ENCODE measurements at regions not wholly inside any gene's neighbourhood (a gene's known extent, or its start where the extent isn't known, plus 50 kb on each side); places are given as distances from the start of the nearest gene placed in this dataset.

GRCh38 chr4:111483375-111484169 lies 661.7 kb upstream of the FAM241A start:
- H3K27me3 ChIP-seq (ENCODE audit: insufficient read depth, low read depth, severe bottlenecking) = peaks cover 25% of the 10 kb centered on the region
- H3K4me3 ChIP-seq (ENCODE audit: low read depth, low read length) = no peak overlapping the region
- no peak for TF ChIP-seq CTCF (IDR thresholded peaks at IDR 0.05; ENCODE audit: low read depth, low read length)
- DNase-seq = peak; percentile 6
- no peak overlapping the region for H3K27ac ChIP-seq
- no peaks in the 10 kb centered on the region for H3K36me3 ChIP-seq
- no peaks in the 10 kb centered on the region for H3K9me3 ChIP-seq (ENCODE audit: severe bottlenecking)

- no peak for DNase-seq
- Histone ChIP-seq H3K9me3 (ENCODE audit: severe bottlenecking) (no peaks in the 10 kb centered on the region), H3K27ac (no peak overlapping the region), H3K27me3 (ENCODE audit: insufficient read depth, low read depth, severe bottlenecking) (peaks cover 11% of the 10 kb centered on the region), H3K4me3 (ENCODE audit: low read depth, low read length) (no peak overlapping the region), H3K36me3 (no peaks in the 10 kb centered on the region)
- no peak for TF ChIP-seq CTCF (IDR thresholded peaks at IDR 0.05; ENCODE audit: low read depth, low read length)
Observed at GRCh38 chr4:111492496-111492895, 652.8 kb upstream of the FAM241A start.

- Histone ChIP-seq H3K27ac (no peak overlapping the region), H3K36me3 (no peaks in the 10 kb centered on the region), H3K9me3 (ENCODE audit: severe bottlenecking) (no peaks in the 10 kb centered on the region), H3K27me3 (ENCODE audit: insufficient read depth, low read depth, severe bottlenecking) (peaks cover 10% of the 10 kb centered on the region), H3K4me3 (ENCODE audit: low read depth, low read length) (no peak overlapping the region)
- no peak for TF ChIP-seq CTCF (IDR thresholded peaks at IDR 0.05; ENCODE audit: low read depth, low read length)
- DNase-seq = no peak
Observed at GRCh38 chr4:111494471-111494870, 650.8 kb upstream of the FAM241A start.

- Histone ChIP-seq H3K4me3 (ENCODE audit: low read depth, low read length) (no peak overlapping the region), H3K27me3 (ENCODE audit: insufficient read depth, low read depth, severe bottlenecking) (peaks cover 14% of the 10 kb centered on the region), H3K27ac (no peak overlapping the region), H3K36me3 (no peaks in the 10 kb centered on the region), H3K9me3 (ENCODE audit: severe bottlenecking) (no peaks in the 10 kb centered on the region)
- no peak for TF ChIP-seq CTCF (IDR thresholded peaks at IDR 0.05; ENCODE audit: low read depth, low read length)
- no peak for DNase-seq
Observed at GRCh38 chr4:111494971-111495370, 650.3 kb upstream of the FAM241A start.

GRCh38 chr4:111499291-111499690 lies 646.0 kb upstream of the FAM241A start:
- Histone ChIP-seq H3K27me3 (ENCODE audit: insufficient read depth, low read depth, severe bottlenecking) (peaks cover 20% of the 10 kb centered on the region), H3K9me3 (ENCODE audit: severe bottlenecking) (no peaks in the 10 kb centered on the region), H3K36me3 (no peaks in the 10 kb centered on the region), H3K27ac (no peak overlapping the region), H3K4me3 (ENCODE audit: low read depth, low read length) (no peak overlapping the region)
- TF ChIP-seq CTCF (IDR thresholded peaks at IDR 0.05; ENCODE audit: low read depth, low read length) = no peak
- no peak for DNase-seq

GRCh38 chr4:111499706-111500105 lies 645.5 kb upstream of the FAM241A start:
- no peak for DNase-seq
- Histone ChIP-seq H3K27ac (no peak overlapping the region), H3K9me3 (ENCODE audit: severe bottlenecking) (no peaks in the 10 kb centered on the region), H3K4me3 (ENCODE audit: low read depth, low read length) (no peak overlapping the region), H3K36me3 (no peaks in the 10 kb centered on the region), H3K27me3 (ENCODE audit: insufficient read depth, low read depth, severe bottlenecking) (peaks cover 22% of the 10 kb centered on the region)
- no peak for TF ChIP-seq CTCF (IDR thresholded peaks at IDR 0.05; ENCODE audit: low read depth, low read length)

Measured in WERI-Rb-1 (cell line).